IMR-90 (cell line): ENCODE measurements at regions not wholly inside any gene's neighbourhood (a gene's known extent, or its start where the extent isn't known, plus 50 kb on each side); places are given as distances from the start of the nearest gene placed in this dataset.

Experiments
- ATAC-seq: fragments of 200-7000 bp; cut with Tn5 transposase; 2 replicates; pipeline ENCODE4 v1.9.1; 2020; ENCODE audit warnings: low read depth, mild to moderate bottlenecking, moderate library complexity
- BruUV-seq: library from RNA; stranded (reverse); fragments of 400-500 nt; replicated peaks from 2 replicates; lab custom pipeline; 2021; lab: Mats Ljungman, UMichigan
- CTCF ChIA-PET: fragments of 300-600 bp; formaldehyde crosslinking; extraction: SDS; loops from one replicate; lab custom pipeline; 2021; ENCODE audit warnings: antibody characterized with exemption; lab: Yijun Ruan, JAX
- POLR2A ChIA-PET: fragments of 300-600 bp; sonication (Branson Sonifier 250); formaldehyde crosslinking; loops from one replicate; lab custom pipeline; 2022; ENCODE audit warnings: antibody characterized with exemption; ENCODE audit not compliant: unreplicated experiment; lab: Charles Lee
- DNase-seq: peaks from one replicate; pipeline ENCODE4 v3.0.0; 2013
- H2AFZ ChIP-seq: replicated peaks from 2 replicates; pipeline ENCODE3; 2013; ENCODE audit warnings: low read length, mild to moderate bottlenecking; ENCODE audit not compliant: poor library complexity
- H2AK5ac ChIP-seq: 2 replicates; pipeline ENCODE4 v1.6.1; 2013; ENCODE audit warnings: low read depth, low read length, inconsistent platforms
- H2AK9ac ChIP-seq: replicated peaks from 2 replicates; pipeline ENCODE3; 2013; ENCODE audit warnings: mild to moderate bottlenecking, low read depth, low read length, moderate library complexity; ENCODE audit not compliant: poor library complexity
- H2BK120ac ChIP-seq: 2 replicates; pipeline ENCODE4 v1.6.1; 2013; ENCODE audit warnings: low read depth, low read length, inconsistent platforms
- H2BK15ac ChIP-seq: 3 replicates; pipeline ENCODE4 v1.6.1; 2013; ENCODE audit warnings: low read depth, low read length, inconsistent platforms
- H2BK20ac ChIP-seq: 2 replicates; pipeline ENCODE4 v1.6.1; 2013; ENCODE audit warnings: low read depth, mild to moderate bottlenecking, inconsistent platforms, low read length, moderate library complexity
- H2BK5ac ChIP-seq: 2 replicates; pipeline ENCODE4 v1.6.1; 2013; ENCODE audit warnings: mild to moderate bottlenecking, low read depth, low read length, inconsistent platforms; ENCODE audit not compliant: poor library complexity, severe bottlenecking
- H3K14ac ChIP-seq: replicated peaks from 2 replicates; pipeline ENCODE4 v1.6.1; 2013; ENCODE audit warnings: low read depth, low read length, inconsistent platforms
- H3K18ac ChIP-seq: 2 replicates; pipeline ENCODE4 v1.6.1; 2013; ENCODE audit warnings: low read depth, low read length, control low read depth
- H3K23ac ChIP-seq: 2 replicates; pipeline ENCODE4 v1.6.1; 2013; ENCODE audit warnings: low read depth, low read length, inconsistent platforms
- H3K27ac ChIP-seq: 2 replicates; pipeline ENCODE4 v1.5.1; 2013; ENCODE audit warnings: mild to moderate bottlenecking, control low read depth, low read length; ENCODE audit not compliant: insufficient read depth
- H3K27me3 ChIP-seq: 2 replicates; pipeline ENCODE4 v1.6.1; 2013; ENCODE audit warnings: low read length; ENCODE audit not compliant: control insufficient read depth, insufficient read depth
- H3K36me3 ChIP-seq: 2 replicates; pipeline ENCODE4 v1.6.1; 2013; ENCODE audit warnings: low read length, mixed read lengths; ENCODE audit not compliant: control insufficient read depth, insufficient read depth
- H3K4ac ChIP-seq: 2 replicates; pipeline ENCODE4 v1.6.1; 2013; ENCODE audit warnings: low read depth, low read length, inconsistent platforms
- H3K4me1 ChIP-seq: 2 replicates; pipeline ENCODE4 v1.6.1; 2013; ENCODE audit warnings: low read length, mixed read lengths; ENCODE audit not compliant: control insufficient read depth, insufficient read depth
- H3K4me2 ChIP-seq: 2 replicates; pipeline ENCODE4 v1.6.1; 2013; ENCODE audit warnings: low read depth, mild to moderate bottlenecking, control low read depth, low read length, moderate library complexity
- H3K4me3 ChIP-seq: 2 replicates; pipeline ENCODE4 v1.5.1; 2013; ENCODE audit warnings: low read depth, mild to moderate bottlenecking, control low read depth, low read length, moderate library complexity; ENCODE audit not compliant: insufficient read depth
- H3K56ac ChIP-seq: 2 replicates; pipeline ENCODE4 v1.6.1; 2013; ENCODE audit warnings: low read length, inconsistent platforms; ENCODE audit not compliant: insufficient read depth; ENCODE audit errors: extremely low read depth
- H3K79me1 ChIP-seq, 2 experiments: 2 replicates each; pipeline ENCODE4 v1.6.1; 2013; ENCODE audit warnings: low read length in 2 of 2, inconsistent platforms in 1 of 2, low read depth in 1 of 2
- H3K9ac ChIP-seq: 2 replicates; pipeline ENCODE4 v1.6.1; 2013; ENCODE audit warnings: low read depth, low read length, control low read depth
- H3K9me1 ChIP-seq: 2 replicates; pipeline ENCODE4 v1.6.1; 2013; ENCODE audit warnings: low read length, inconsistent platforms; ENCODE audit not compliant: insufficient read depth
- H3K9me3 ChIP-seq: 2 replicates; pipeline ENCODE4 v1.6.1; 2013; ENCODE audit warnings: low read length; ENCODE audit not compliant: control insufficient read depth, insufficient read depth
- H4K20me1 ChIP-seq: 2 replicates; pipeline ENCODE4 v1.6.1; 2013; ENCODE audit warnings: low read length, inconsistent platforms; ENCODE audit not compliant: insufficient read depth
- H4K5ac ChIP-seq: 2 replicates; pipeline ENCODE4 v1.6.1; 2013; ENCODE audit warnings: mild to moderate bottlenecking, low read depth, low read length, control low read depth
- H4K8ac ChIP-seq, 2 experiments: 2 replicates each; pipeline ENCODE4 v1.6.1; 2013; ENCODE audit warnings: low read depth in 2 of 2, low read length in 2 of 2, control low read depth in 1 of 2, inconsistent platforms in 1 of 2
- H4K91ac ChIP-seq: 2 replicates; pipeline ENCODE4 v1.6.1; 2013; ENCODE audit warnings: low read depth, low read length, inconsistent platforms; ENCODE audit not compliant: insufficient read depth
- CHD1 ChIP-seq: IDR thresholded peaks from 2 replicates; pipeline ENCODE4 v1.6.1; 2012; ENCODE audit warnings: low read depth, low read length, improper control_type of control experiment
- FOS ChIP-seq: fragments of 150-350 bp; IDR thresholded peaks from 2 replicates; pipeline ENCODE4 v1.6.1; 2016; ENCODE audit warnings: low read depth, low read length
- MAFK ChIP-seq: IDR thresholded peaks from 2 replicates; pipeline ENCODE4 v1.6.1; 2012; ENCODE audit warnings: low read depth, low read length, improper control_type of control experiment
- MAZ ChIP-seq: IDR thresholded peaks from 2 replicates; pipeline ENCODE4 v1.6.1; 2012; ENCODE audit warnings: low read depth, mild to moderate bottlenecking, low read length, improper control_type of control experiment, moderate library complexity, borderline replicate concordance
- MXI1 ChIP-seq: IDR thresholded peaks from 2 replicates; pipeline ENCODE4 v1.6.1; 2012; ENCODE audit warnings: low read depth, mild to moderate bottlenecking, low read length, moderate library complexity, borderline replicate concordance
- POLR2A ChIP-seq: IDR thresholded peaks from 2 replicates; pipeline ENCODE4 v1.6.1; 2012; ENCODE audit warnings: mild to moderate bottlenecking, low read depth, low read length
- SMC3 ChIP-seq: fragments of 150-350 bp; IDR thresholded peaks from 2 replicates; pipeline ENCODE4 v1.6.1; 2016; ENCODE audit warnings: low read depth, mild to moderate bottlenecking, antibody characterized with exemption, low read length, moderate library complexity
- dilution Hi-C: fragments of 300-500 bp; cut with HindIII; formaldehyde crosslinking; loops from one replicate; pipeline ENCODE4 v1.14.3; 2018; ENCODE audit warnings: low sequenced_read_pairs; ENCODE audit not compliant: unreplicated experiment
- in situ Hi-C: fragments of 300-500 bp; cut with MboI; formaldehyde crosslinking; loops from 3 replicates; pipeline ENCODE4 v1.14.3; 2019; ENCODE audit warnings: low sequenced_read_pairs, inconsistent platforms, mixed read lengths
- intact Hi-C: fragments of 100-400 bp; cut with micrococcal nuclease; formaldehyde crosslinking; loops from 2 replicates; pipeline ENCODE4 v1.10.0; 2022
- TF ChIP-seq, protein P1 (sequence below): conservative IDR thresholded peaks from 2 replicates; pipeline ENCODE4 v1.5.1; 2012; ENCODE audit warnings: mild to moderate bottlenecking, low read depth, low read length, improper control_type of control experiment
- TF ChIP-seq, protein P2 (sequence below): fragments of 150-350 bp; IDR thresholded peaks from 2 replicates; pipeline ENCODE4 v1.6.1; 2016; ENCODE audit warnings: low read depth, mild to moderate bottlenecking, low read length, moderate library complexity, borderline replicate concordance

DNA sequence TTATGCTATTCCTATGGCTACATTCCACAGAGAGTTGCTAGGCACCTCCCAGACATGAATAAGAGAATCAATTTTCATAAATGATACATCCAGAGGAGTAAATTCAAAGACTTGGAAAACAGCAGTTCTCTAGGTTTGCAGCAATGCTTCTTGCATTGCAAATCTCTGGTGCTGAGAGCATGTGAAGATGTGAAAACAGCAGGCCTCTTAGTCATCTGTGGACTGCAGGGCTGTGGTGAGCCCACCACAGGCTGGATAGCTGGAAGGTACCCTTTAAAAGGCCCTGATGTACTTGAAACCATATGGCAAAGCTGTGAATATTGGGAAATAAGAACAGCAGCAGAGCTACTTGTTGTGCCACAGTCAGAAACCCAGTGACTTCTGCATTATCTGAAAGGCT is 2135.9 kb downstream of the ARAP2 start:
- Histone ChIP-seq H3K9me3 (no peaks in the 10 kb centered on the region), H2BK5ac (no peak overlapping the region), H4K91ac (no peak overlapping the region), H3K4ac (no peak overlapping the region), H4K20me1 (no peaks in the 10 kb centered on the region), H2BK20ac (no peak overlapping the region), H3K23ac (no peak overlapping the region), H3K4me1 (no peaks in the 10 kb centered on the region), H2AK9ac (no peak overlapping the region), H3K9me1 (no peaks in the 10 kb centered on the region), H3K56ac (no peak overlapping the region), H3K27me3 (no peaks in the 10 kb centered on the region), H3K27ac (no peak overlapping the region), H2BK120ac (no peak overlapping the region), H3K18ac (no peak overlapping the region), H4K5ac (no peak overlapping the region), H3K9ac (no peak overlapping the region), H3K36me3 (no peaks in the 10 kb centered on the region), H3K4me2 (no peak overlapping the region), H3K4me3 (no peak overlapping the region), H2AK5ac (no peak overlapping the region), H3K79me1 (no peaks in the 10 kb centered on the region), H3K14ac (no peak overlapping the region), H4K8ac (no peak overlapping the region), H2BK15ac (no peak overlapping the region), H2AFZ (no peak overlapping the region)
- TF ChIP-seq SMC3, result no peak
- TF ChIP-seq, protein P1, sequence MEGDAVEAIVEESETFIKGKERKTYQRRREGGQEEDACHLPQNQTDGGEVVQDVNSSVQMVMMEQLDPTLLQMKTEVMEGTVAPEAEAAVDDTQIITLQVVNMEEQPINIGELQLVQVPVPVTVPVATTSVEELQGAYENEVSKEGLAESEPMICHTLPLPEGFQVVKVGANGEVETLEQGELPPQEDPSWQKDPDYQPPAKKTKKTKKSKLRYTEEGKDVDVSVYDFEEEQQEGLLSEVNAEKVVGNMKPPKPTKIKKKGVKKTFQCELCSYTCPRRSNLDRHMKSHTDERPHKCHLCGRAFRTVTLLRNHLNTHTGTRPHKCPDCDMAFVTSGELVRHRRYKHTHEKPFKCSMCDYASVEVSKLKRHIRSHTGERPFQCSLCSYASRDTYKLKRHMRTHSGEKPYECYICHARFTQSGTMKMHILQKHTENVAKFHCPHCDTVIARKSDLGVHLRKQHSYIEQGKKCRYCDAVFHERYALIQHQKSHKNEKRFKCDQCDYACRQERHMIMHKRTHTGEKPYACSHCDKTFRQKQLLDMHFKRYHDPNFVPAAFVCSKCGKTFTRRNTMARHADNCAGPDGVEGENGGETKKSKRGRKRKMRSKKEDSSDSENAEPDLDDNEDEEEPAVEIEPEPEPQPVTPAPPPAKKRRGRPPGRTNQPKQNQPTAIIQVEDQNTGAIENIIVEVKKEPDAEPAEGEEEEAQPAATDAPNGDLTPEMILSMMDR, result no peak
- TF ChIP-seq MXI1, result no peak
- TF ChIP-seq FOS, result no peak
- TF ChIP-seq POLR2A, result no peak
- TF ChIP-seq CHD1, result no peak
- no peak for TF ChIP-seq MAFK
- TF ChIP-seq, protein P2, sequence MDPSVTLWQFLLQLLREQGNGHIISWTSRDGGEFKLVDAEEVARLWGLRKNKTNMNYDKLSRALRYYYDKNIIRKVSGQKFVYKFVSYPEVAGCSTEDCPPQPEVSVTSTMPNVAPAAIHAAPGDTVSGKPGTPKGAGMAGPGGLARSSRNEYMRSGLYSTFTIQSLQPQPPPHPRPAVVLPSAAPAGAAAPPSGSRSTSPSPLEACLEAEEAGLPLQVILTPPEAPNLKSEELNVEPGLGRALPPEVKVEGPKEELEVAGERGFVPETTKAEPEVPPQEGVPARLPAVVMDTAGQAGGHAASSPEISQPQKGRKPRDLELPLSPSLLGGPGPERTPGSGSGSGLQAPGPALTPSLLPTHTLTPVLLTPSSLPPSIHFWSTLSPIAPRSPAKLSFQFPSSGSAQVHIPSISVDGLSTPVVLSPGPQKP, result no peak
- TF ChIP-seq MAZ, result no peak
- ChIA-PET POLR2A (no interaction called here), CTCF (no interaction called here)
- DNase-seq (peak; percentile 13), ATAC-seq (no peak)
- intact Hi-C loops (no loop called here), dilution Hi-C loops (no loop called here), in situ Hi-C loops (no loop called here)
- BruUV-seq, result no TSS peak
